Breast epithelium (tissue), 3 donors: ENCODE measurements at regions not wholly inside any gene's neighbourhood (a gene's known extent, or its start where the extent isn't known, plus 50 kb on each side); places are given as distances from the start of the nearest gene placed in this dataset.

Source experiments
- POLR2A ChIP-seq: fragments of 450-650 bp; IDR thresholded peaks from one replicate; pipeline ENCODE4 v1.6.1; 2016; ENCODE audit warnings: antibody characterized with exemption, mild to moderate bottlenecking, moderate library complexity
- POLR2AphosphoS5 ChIP-seq, 3 donors: sonication (generic); formaldehyde crosslinking; IDR thresholded peaks; one replicate each; pipeline ENCODE4 v1.6.1; 2017; ENCODE audit warnings: antibody characterized with exemption in 3 of 3
- TF ChIP-seq, protein P1 (sequence below), 3 donors: fragments of 450-650 bp; IDR thresholded peaks; one replicate each; pipeline ENCODE4 v1.5.1; 2016 to 2017; ENCODE audit warnings: antibody characterized with exemption in 3 of 3, mild to moderate bottlenecking in 3 of 3, moderate library complexity in 3 of 3

DNA sequence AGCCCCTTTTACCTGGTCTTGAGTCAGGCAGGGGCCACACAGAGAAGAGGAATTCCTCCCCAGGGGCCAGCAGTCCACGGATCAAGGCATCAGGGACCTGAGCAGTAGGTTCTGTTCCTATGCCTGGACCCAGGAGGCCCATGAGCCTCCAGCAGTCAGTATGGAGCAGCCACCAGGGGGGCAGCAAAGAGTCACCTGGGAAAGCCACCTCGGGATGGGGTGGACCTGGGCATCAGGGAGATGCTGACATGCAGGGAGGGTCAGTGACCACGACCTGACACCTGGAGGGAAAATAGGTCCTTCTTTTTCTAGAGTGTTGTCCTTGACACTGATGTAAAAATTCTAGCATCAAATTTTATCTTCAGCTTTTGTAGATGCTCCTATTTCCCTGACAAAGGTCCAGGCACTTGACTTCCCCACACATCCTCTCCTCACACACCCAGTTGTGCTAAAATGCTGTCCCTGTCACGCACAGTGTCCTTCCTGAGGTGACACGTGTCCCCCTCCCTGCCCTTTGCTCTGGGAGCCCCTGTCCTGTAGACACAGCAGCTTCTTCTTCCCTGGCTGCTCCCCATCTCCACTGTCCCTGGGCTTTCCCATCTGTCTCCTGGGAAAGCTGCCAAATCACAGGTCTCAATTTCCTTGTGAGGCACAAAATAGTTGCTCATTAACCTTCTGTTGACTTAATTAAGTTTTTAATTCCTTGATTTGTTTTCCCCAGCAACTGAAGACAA lies 70.0 kb upstream of the IGLL5 start:
- TF ChIP-seq, protein P1, sequence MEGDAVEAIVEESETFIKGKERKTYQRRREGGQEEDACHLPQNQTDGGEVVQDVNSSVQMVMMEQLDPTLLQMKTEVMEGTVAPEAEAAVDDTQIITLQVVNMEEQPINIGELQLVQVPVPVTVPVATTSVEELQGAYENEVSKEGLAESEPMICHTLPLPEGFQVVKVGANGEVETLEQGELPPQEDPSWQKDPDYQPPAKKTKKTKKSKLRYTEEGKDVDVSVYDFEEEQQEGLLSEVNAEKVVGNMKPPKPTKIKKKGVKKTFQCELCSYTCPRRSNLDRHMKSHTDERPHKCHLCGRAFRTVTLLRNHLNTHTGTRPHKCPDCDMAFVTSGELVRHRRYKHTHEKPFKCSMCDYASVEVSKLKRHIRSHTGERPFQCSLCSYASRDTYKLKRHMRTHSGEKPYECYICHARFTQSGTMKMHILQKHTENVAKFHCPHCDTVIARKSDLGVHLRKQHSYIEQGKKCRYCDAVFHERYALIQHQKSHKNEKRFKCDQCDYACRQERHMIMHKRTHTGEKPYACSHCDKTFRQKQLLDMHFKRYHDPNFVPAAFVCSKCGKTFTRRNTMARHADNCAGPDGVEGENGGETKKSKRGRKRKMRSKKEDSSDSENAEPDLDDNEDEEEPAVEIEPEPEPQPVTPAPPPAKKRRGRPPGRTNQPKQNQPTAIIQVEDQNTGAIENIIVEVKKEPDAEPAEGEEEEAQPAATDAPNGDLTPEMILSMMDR (IDR thresholded peaks at IDR 0.05) = no peak
- TF ChIP-seq POLR2AphosphoS5 (IDR thresholded peaks at IDR 0.05) (no peak), POLR2A (no peak)
